Large intestine (tissue), 3 donors: ENCODE measurements at regions not wholly inside any gene's neighbourhood (a gene's known extent, or its start where the extent isn't known, plus 50 kb on each side); places are given as distances from the start of the nearest gene placed in this dataset.
"Not testable (repeated sequence)": the region's sequence is repeated elsewhere in the genome, so short reads cannot be mapped to it uniquely, and the experiment has no call there.

Experiments
- DNase-seq, 2 donors: peaks; one replicate each; pipeline versions ENCODE4 v3.0.0 to v3.0.0-alpha.2; 2013
- H3K27ac ChIP-seq: one replicate; pipeline ENCODE4 v1.5.1; 2013; ENCODE audit warnings: low read length
- H3K27me3 ChIP-seq: 2 replicates; pipeline ENCODE4 v1.6.1; 2013; ENCODE audit warnings: low read length; ENCODE audit not compliant: control insufficient read depth, insufficient read depth
- H3K36me3 ChIP-seq: 2 replicates; pipeline ENCODE4 v1.6.1; 2013; ENCODE audit warnings: low read length; ENCODE audit not compliant: control insufficient read depth, insufficient read depth
- H3K4me1 ChIP-seq: one replicate; pipeline ENCODE4 v1.6.1; 2013; ENCODE audit warnings: low read length; ENCODE audit not compliant: control insufficient read depth, insufficient read depth
- H3K4me3 ChIP-seq: one replicate; pipeline ENCODE4 v1.5.1; 2013; ENCODE audit warnings: low read length
- H3K9me3 ChIP-seq: one replicate; pipeline ENCODE4 v1.6.1; 2013; ENCODE audit warnings: mild to moderate bottlenecking, low read depth, low read length, moderate library complexity; ENCODE audit not compliant: control insufficient read depth
- WGBS: methylation state at CpG from one replicate; pipeline ENCODE4 v1.1.5; 2013; ENCODE audit warnings: low lambda C conversion rate; ENCODE audit not compliant: insufficient coverage; 5-methylcytosine and 5-hydroxymethylcytosine counted together

GRCh38 chr17:26936645-26937044 lies 357.3 kb upstream of the WSB1 start:
- peaks cover 50% of the 10 kb centered on the region for H3K9me3 ChIP-seq
- H3K4me1 ChIP-seq, H3K27me3 ChIP-seq, DNase-seq, H3K4me3 ChIP-seq, H3K27ac ChIP-seq, H3K36me3 ChIP-seq: not testable (repeated sequence)
- WGBS: 80% methylated on average over 4 of the region's 4 CpGs

DNA sequence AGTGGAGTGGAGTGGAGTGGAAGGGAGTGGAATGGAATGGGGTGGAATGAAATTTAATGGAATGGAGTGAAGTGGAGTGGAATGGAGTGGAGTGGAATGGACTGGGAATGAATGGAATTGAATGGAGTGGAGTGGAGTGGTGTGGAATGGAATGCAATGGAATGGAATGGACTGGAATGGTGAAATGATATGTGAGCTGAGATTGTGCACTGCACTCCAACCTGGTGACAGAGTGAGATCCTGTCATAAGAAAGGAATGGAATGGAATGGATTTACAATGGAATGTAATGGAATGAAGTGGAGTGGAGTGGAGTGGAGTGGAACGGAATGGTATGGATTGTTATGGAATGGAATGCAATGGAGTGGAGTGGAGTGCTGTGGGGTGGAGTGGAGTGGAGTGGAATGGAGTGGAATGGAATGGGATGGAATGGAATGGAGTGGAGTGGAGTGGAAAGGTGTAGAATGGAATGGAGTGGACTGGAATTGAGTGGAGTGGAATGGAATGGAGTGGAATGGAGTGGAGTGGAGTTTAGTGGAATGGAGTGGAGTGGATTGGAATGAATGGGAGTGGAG lies 356.1 kb upstream of the WSB1 start:
- not testable (repeated sequence) for H3K4me3 ChIP-seq, H3K27me3 ChIP-seq, DNase-seq, H3K27ac ChIP-seq, H3K4me1 ChIP-seq, H3K36me3 ChIP-seq
- WGBS: no CpG with 5 or more reads among the region's 1 CpG
- peaks cover 50% of the 10 kb centered on the region for H3K9me3 ChIP-seq

- not testable (repeated sequence) for DNase-seq, H3K27ac ChIP-seq, H3K27me3 ChIP-seq, H3K4me3 ChIP-seq, H3K36me3 ChIP-seq, H3K4me1 ChIP-seq
- WGBS: 91% methylated on average over 8 of the region's 8 CpGs
- H3K9me3 ChIP-seq: peaks cover 50% of the 10 kb centered on the region
Measured at GRCh38 chr17:26939755-26940154, 354.2 kb upstream of the WSB1 start.

DNA sequence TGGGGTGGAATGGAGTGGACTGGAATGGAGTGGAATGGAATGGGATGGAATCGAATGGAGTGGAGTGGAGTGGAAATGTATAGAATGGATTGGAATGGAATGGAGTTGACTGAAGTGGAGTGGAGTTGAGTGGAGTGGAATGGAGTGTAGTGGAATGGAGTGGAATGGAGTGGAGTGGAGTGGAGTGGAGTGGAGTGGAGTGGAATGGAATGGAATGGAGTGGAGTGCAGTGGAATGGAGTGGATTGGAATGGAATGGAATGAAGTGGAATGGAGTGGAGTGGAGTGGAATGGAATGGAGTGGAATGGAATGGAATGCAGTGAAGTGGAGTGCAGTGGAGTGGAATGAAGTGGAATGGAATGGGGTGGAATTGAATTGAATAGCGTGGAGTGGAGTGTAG lies 353.3 kb upstream of the WSB1 start:
- not testable (repeated sequence) for H3K4me3 ChIP-seq, DNase-seq, H3K27ac ChIP-seq, H3K36me3 ChIP-seq, H3K4me1 ChIP-seq, H3K27me3 ChIP-seq
- WGBS: 41% methylated on average over 2 of the region's 2 CpGs
- peaks cover 50% of the 10 kb centered on the region for H3K9me3 ChIP-seq

- Histone ChIP-seq H3K36me3 (no peaks in the 10 kb centered on the region), H3K4me3 (no peak overlapping the region), H3K27ac (no peak overlapping the region), H3K27me3 (peaks cover 4% of the 10 kb centered on the region), H3K9me3 (peaks cover 11% of the 10 kb centered on the region), H3K4me1 (no peaks in the 10 kb centered on the region)
- WGBS: 54% methylated on average over 13 of the region's 91 CpGs
- no peak for DNase-seq
Measured at GRCh38 chr17:26962255-26963162, 331.4 kb upstream of the WSB1 start.

DNA sequence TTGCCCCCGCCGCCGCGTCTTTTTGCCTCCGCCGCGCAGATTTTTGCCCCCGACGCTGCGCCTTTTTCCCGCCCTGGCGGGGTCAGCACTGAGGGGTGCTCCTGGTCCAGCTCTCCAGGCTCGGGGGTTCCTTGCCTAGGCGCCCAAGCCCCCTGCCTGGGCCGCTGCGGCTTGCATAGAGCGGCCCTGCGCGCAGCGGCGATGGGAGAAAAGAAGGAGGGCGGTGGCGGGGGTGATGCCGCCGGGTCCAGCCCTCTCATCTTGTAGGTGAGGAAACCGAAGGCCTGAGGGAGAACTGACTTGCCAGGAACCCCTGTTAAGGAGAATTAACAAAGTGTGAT lies 330.8 kb upstream of the WSB1 start:
- Histone ChIP-seq H3K36me3 (no peaks in the 10 kb centered on the region), H3K27ac (no peak overlapping the region), H3K27me3 (peaks cover 4% of the 10 kb centered on the region), H3K4me3 (no peak overlapping the region), H3K4me1 (no peaks in the 10 kb centered on the region), H3K9me3 (peaks cover 11% of the 10 kb centered on the region)
- 33% methylated on average over 3 of the region's 26 CpGs for WGBS
- DNase-seq: no peak

GRCh38 chr17:26965898-26966624 lies 327.9 kb upstream of the WSB1 start:
- H3K36me3 ChIP-seq, H3K27me3 ChIP-seq, H3K4me1 ChIP-seq, H3K27ac ChIP-seq, DNase-seq, H3K4me3 ChIP-seq: not testable (repeated sequence)
- H3K9me3 ChIP-seq: peaks cover 11% of the 10 kb centered on the region
- 69% methylated on average over 1 of the region's 1 CpG for WGBS

- H3K36me3 ChIP-seq, H3K27me3 ChIP-seq, H3K4me3 ChIP-seq, DNase-seq, H3K4me1 ChIP-seq, H3K27ac ChIP-seq: not testable (repeated sequence)
- 54% methylated on average over 2 of the region's 2 CpGs for WGBS
- H3K9me3 ChIP-seq: peaks cover 11% of the 10 kb centered on the region
Measured at GRCh38 chr17:26966625-26967179, 327.2 kb upstream of the WSB1 start.

DNA sequence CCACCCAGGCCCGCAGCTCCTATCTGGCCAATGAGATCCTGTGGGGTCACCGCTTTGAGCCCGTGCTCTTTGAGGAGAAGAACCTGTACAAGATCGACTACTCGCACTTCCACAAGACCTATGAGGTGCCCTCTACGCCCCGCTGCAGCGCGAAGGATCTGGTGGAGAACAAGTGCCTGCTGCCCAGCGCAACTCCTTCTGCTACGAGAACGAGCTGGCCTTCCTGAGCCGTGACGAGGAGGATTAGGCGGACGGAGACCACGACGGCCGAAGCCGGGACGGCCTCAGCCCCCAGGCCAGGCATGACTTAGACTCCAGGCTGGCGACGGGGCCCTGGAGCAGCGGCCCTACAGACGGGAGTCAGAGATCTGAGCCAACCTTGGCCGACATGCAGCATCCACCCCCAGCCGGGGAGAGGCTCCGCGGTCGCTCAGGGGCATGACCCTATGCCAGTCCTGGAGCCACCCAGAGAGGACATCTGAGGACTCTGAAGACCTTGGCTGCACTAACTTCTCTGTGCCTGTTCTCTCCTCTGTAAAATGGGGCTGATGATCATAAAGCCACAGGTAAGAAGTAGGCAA lies 312.0 kb upstream of the WSB1 start:
- not testable (repeated sequence) for H3K27ac ChIP-seq, DNase-seq

GRCh38 chr17:26982563-26982962 lies 311.4 kb upstream of the WSB1 start:
- H3K9me3 ChIP-seq, H3K27ac ChIP-seq, H3K36me3 ChIP-seq, H3K27me3 ChIP-seq, H3K4me3 ChIP-seq, H3K4me1 ChIP-seq, DNase-seq: not testable (repeated sequence)
- WGBS: 86% methylated on average over 3 of the region's 3 CpGs

More for the DNA sequence above, 312.0 kb upstream of the WSB1 start:
- not testable (repeated sequence) for H3K9me3 ChIP-seq, H3K4me1 ChIP-seq, H3K4me3 ChIP-seq, H3K36me3 ChIP-seq, H3K27me3 ChIP-seq
- whole genome bisulfite sequencing: no CpG with 5 or more reads among the region's 30 CpGs
